Stimulated activated CD4-positive, alpha-beta T cell treated with anti-CD3 and anti-CD28 coated beads, Interleukin-12 subunit alpha, Interleukin-12 subunit beta, amount 100 ng/mL, for 24 hours (primary cell): ENCODE measurements at regions not wholly inside any gene's neighbourhood (a gene's known extent, or its start where the extent isn't known, plus 50 kb on each side); places are given as distances from the start of the nearest gene placed in this dataset.
"Not testable (repeated sequence)": the region's sequence is repeated elsewhere in the genome, so short reads cannot be mapped to it uniquely, and the experiment has no call there.

ENCODE experiments used
- DNase-seq, 2 experiments: peaks; one replicate each; pipeline ENCODE4 v3.0.0-alpha.2; 2020; ENCODE audit warnings: low read depth in 2 of 2

DNA sequence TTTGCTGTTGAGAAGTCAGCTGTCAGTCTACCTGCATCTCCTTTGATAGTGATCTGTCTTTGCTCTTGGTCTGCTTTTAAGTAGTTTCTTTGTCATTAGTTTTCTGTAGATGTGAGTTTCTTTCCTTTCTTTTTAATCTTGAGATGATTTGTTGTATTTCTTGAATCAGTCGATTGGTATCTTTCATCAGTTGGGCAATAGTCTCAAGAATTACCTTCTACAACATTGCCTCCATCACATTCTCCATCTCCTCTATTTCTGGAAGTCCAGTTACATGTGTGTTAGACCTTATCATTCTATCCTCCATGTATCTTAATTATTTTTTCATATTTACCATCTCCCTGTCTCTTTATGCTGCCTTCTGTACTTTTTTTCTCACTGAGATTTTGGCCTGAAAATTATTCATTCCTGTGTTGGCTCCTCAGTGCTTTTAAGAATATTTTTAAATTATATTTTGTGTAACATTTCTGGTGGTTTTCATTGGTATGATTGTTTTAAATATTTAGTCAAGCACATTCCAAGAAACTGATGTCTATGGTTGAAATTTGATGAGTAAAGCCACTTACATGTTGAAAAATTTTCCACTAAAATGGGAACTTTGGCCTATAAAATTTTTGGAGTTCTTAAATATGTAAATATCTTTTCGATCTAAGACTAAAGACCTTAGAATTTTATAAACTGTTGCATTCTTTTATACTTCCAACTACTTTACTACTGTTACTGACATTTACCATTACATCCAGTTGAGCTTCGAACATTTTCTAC lies 239.5 kb upstream of the MGAT5 start:
- no peak for DNase-seq

DNA sequence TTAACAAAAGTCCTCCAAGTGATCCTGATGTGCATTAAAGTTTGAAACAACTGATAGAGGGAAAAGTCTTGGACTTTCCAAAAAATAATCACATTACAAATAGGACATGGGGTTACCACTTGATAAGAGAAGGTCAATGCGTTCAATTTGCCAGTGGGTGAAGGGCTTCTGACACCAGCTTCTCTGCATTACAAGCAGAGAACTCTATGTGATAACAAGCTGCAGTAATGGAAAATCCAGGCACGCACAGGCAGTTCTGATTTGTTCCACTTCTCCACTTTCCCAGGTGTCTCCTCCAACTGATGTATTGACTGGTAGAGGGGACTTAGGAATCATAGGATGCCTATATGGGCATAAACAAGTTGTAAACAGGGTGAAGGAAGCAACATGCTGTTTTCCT lies 234.0 kb upstream of the MGAT5 start:
- DNase-seq, result no peak

- DNase-seq, result no peak
Measured at GRCh38 chr2:134020608-134021007, 233.3 kb upstream of the MGAT5 start.

DNA sequence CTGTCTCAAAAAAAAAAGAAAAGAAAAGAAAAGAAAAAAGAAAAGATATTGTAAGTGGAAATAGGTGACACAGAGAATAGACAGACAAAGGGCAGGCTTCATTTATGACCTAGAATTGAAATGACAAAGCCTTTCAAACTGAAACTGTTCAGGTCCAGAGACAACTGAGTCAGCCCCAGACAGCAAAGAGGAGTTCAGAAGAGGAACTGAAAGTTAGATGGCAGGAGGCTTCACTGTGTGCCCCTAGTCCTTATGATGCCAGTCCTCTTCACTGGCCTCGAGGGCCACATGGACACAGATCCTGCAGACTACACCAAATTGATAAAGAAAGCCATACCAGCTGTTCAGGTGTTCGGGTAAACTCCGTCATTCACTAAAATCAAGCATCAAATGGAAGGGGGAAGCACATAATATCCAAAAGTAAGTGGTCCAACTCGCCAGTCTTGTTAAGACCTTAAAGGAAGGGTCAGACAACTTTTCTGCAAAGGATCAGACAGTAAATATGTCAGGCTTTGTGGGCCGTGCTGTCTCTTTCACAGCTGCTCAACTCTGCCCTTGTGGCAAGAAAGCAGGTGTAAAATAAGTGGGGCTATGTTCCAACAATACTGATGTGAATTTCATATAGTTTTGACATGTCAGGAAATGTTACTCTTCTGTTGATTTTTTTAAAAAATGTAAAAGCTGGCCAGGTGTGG lies 231.9 kb upstream of the MGAT5 start:
- no peak for DNase-seq

- no peak for DNase-seq
Measured at GRCh38 chr2:134023854-134024253, 230.0 kb upstream of the MGAT5 start.

- DNase-seq, result no peak
Measured at GRCh38 chr2:134027980-134028379, 225.9 kb upstream of the MGAT5 start.

- DNase-seq, result no peak
Measured at GRCh38 chr2:134029418-134029817, 224.5 kb upstream of the MGAT5 start.

DNA sequence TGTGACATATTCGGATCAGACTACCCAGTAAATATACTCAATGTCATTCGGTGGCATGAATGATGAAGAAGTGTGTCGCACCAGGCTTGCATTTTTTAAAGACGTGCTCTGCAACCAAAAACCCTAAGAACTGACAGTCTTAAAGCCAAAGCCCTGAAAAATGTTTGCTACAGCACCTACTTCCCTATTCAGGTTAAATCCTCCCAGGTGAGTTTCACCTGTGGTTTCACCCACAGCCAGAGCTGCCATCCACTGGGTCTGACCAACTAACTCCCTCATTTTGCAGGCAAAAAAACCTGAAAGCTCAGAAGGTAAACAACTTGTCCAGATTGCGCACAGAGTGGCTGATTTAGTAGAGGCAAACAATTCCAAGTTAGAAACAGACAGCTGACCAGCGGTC lies 222.3 kb upstream of the MGAT5 start:
- no peak for DNase-seq

DNA sequence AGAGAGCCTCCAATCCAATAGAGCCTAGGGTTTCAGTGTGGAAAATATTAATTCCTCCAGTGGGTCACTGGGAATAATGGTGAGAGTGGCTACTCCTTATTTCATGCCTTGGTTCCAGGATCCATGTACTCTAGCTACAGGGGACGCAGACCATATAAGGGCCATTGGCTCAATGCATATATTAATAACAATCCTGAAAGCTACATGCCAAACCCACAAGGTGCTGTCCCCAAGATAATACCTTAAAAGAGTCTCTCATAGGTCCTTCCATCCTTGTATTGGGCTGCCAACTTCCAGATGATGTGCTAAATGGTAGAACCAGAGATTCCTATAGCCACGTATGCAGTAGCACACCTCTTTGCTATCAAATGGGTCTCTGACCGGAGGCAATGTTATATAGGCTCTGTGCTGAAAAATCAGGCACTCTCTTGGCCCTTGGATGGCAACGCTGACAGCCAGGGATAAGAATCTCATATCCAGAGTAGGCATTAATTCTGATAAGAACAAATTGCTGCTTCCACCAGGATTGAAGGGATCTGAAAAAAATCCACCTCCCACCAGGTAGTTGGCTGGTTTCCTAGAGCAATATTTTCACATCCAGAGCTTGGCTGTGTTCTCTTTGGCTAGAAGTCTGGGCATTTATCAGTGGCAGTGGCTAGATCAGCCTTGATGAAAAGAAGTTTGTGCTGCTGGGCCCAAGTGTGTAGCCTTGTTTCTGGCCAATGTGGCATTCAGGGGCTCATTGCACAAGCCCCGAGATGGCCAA lies 218.1 kb upstream of the MGAT5 start:
- DNase-seq, result no peak

DNA sequence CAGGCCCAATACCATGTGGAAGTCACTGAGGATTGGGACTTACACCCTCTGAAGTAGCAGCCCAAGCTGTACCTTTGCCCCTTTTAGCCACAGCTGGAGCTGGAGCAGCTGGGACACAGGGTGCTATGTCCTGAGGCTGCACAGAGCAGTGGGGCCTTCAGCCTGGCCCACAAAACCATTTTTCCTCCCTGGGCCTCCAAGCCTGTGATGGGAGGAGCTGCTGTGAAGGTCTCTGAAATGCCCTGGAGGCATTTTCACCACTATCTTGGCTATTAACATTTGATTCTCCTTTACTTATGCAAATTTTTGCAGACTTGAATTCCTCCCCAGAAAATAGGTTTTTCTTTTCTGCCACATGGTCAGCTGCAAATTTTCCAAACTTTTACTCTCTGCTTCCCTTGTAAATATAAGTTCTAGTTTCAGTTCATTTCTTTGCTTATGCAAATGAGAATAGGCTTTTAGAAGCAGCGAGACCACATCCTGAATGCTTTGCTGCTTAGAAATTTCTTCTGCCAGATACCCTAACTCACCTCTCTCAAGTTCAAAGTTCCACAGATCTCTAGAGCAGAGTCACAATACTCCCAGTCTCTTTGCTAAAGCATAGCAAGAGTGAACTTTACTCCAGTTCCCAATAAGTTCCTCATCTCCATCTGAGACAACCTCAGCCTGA lies 213.8 kb upstream of the MGAT5 start:
- DNase-seq, result no peak

GRCh38 chr2:134040626-134041172 lies 213.2 kb upstream of the MGAT5 start:
- not testable (repeated sequence) for DNase-seq

DNA sequence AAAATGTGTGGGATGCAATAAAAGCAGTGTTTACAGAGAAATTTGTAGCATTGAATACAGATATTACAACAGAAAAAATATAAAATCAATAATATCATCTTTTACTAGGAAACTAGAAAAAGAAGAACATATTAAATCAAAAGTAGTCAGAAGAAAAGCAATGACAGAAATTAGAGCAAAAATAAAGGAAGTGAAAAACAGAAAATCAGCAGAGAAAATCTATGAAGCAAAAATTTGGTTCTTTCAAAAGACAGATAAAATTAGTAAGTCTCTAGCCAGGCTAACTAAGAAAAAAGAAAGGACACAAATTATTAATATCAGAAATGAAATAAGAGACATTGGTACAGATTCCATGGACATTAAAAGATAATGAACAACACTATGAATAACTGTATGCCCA lies 212.0 kb upstream of the MGAT5 start:
- DNase-seq, result no peak

DNA sequence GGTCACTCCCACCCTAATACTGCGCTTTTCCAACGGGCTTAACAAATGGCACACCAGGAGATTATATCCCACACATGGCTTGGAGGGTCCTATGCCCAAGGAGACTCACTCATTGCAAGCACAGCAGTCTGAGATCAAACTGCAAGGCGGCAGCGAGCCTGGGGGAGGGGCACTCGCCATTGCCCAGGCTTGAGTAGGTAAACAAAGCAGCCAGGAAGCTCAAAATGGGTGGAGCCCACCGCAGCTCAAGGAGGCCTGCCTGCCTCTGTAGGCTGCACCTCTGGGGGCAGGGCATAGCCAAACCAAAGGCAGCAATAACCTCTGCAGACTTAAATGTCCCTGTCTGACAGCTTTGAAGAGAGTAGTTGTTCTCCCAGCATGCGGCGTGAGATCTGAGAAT lies 210.8 kb upstream of the MGAT5 start:
- DNase-seq, result not testable (repeated sequence)

- no peak for DNase-seq
Measured at GRCh38 chr2:134052173-134052572, 201.7 kb upstream of the MGAT5 start.

DNA sequence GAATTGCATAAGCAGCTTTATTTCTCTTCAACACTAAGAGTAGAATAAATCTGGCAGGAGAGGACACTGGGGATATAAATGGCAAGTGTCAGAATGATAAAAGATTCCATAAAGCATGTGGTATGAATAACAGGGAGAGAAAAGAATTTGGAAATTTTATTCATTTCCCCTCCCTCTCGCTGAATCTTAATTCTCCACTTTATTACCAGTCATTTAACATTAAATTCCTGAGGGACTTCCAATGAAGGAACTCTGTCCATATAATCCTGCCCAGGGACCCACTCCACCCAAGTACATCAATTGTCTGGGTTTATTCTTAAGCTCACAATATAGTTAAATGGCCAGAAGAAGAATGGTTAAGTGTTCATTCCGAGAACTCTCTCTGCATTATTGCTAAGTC lies 197.7 kb upstream of the MGAT5 start:
- DNase-seq, result no peak

DNA sequence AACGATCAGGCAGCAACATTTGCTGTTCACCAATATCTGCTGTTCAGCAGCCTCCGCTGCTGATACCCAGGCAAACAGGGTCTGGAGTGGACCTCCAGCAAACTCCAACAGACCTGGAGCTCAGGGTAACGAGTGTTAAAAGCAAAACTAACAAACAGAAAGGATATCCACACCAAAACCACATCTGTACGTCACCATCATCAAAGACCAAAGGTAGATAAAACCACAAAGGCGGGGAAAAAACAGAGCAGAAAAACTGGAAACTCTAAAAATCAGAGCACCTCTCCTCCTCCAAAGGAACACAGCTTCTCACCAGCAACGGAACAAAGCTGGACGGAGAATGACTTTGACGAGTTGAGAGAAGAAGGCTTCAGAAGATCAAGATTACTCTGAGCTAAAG lies 192.8 kb upstream of the MGAT5 start:
- DNase-seq, result not testable (repeated sequence)

- not testable (repeated sequence) for DNase-seq
Measured at GRCh38 chr2:134062235-134062634, 191.6 kb upstream of the MGAT5 start.

- not testable (repeated sequence) for DNase-seq
Measured at GRCh38 chr2:134063916-134064315, 190.0 kb upstream of the MGAT5 start.

- no peak for DNase-seq
Measured at GRCh38 chr2:134070281-134070741, 183.6 kb upstream of the MGAT5 start.

DNA sequence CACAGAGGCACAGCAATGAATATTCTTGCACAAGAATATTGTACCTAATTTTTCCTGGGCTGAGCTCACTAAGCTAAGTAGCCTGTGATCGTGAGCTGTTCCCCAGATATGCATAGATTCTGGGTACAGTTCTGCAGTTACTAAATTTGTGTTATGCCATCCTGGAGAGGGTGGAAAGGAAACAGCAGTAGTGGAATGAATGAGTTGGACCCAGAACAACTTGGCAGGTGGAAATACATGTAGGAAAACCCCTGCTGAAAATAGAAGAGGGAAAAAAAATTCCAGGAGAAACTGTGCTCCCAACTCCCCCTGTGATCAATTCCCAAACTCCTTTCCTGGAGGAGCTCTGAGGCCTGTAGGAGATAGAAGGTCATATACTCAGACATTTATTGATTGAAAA lies 181.5 kb upstream of the MGAT5 start:
- DNase-seq, result no peak

DNA sequence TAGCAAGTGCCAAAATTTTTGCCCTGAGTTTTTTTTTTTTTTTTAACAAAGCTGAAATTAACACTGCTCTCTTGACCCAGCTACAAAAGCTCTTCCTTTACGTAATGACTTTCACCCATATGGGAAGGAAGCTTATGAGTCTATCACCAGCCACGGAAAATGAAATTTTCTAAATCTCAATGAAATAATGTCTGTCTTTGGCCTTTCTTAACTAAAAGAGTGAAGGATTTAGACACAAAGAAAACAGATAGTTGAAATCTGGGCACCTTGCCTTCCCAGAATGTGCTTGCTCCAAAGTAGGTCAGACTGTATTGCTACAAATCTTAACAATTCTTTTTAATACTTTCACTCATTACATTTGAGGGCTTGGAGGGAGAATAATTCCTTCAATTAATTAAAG lies 180.8 kb upstream of the MGAT5 start:
- no peak for DNase-seq

DNA sequence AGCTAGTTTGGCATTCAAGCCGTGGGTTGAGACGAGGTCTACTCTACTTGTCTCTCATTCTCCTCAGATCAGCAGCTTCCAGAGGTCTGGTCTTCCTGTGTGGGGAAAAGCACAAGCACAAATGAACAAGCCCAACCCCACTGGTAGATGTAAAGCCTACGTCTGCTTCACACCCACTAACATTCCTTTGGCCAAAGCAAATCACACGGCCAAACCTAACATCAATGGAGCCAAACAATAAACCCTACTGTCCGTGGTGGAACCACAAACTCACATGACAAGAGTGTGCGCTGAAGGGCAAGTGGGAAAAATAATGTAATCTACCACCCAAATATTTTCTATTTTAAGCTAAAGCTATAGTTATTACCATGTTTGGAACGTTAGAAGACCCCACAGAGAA lies 179.3 kb upstream of the MGAT5 start:
- no peak for DNase-seq
